ENCODE measurements at regions not wholly inside any gene's neighbourhood (a gene's known extent, or its start where the extent isn't known, plus 50 kb on each side); places are given as distances from the start of the nearest gene placed in this dataset.

DNA sequence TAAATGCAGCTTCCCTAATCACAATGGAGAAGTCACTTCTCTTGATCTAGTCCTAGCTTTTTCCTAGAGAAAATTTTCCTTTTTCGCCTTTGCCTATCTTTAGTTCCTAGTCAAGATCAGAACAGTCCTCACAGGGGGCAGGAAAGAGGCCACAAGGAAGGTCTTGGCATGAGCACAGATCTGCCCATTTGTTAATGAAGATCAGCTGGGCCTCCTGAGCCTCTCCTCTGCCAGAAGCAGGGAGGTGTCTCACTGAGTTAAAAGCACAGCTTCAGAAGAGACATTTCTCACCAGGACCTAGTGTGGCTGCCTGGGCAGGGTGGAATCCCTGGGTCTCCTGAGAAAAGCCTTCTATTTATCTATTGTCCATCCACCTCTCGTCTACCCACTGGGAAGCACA lies 357.8 kb downstream of the TMEM38B start:
- no peak for TF ChIP-seq ELF4 (IDR thresholded peaks at IDR 0.05)
- TF ChIP-seq BHLHE40 (IDR thresholded peaks at IDR 0.05; ENCODE audit: borderline replicate concordance) = no peak
- TF ChIP-seq, protein P1, sequence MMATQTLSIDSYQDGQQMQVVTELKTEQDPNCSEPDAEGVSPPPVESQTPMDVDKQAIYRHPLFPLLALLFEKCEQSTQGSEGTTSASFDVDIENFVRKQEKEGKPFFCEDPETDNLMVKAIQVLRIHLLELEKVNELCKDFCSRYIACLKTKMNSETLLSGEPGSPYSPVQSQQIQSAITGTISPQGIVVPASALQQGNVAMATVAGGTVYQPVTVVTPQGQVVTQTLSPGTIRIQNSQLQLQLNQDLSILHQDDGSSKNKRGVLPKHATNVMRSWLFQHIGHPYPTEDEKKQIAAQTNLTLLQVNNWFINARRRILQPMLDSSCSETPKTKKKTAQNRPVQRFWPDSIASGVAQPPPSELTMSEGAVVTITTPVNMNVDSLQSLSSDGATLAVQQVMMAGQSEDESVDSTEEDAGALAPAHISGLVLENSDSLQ (IDR thresholded peaks at IDR 0.05) = no peak
- TF ChIP-seq LEF1 (IDR thresholded peaks at IDR 0.05; ENCODE audit: borderline replicate concordance) = no peak
- TF ChIP-seq FOXM1 (IDR thresholded peaks at IDR 0.05; ENCODE audit: borderline replicate concordance) = no peak
- no peak for TF ChIP-seq TARDBP (IDR thresholded peaks at IDR 0.05)
- no peak for TF ChIP-seq SUZ12 (IDR thresholded peaks at IDR 0.05)
- no peak for TF ChIP-seq SP1 (IDR thresholded peaks at IDR 0.05)
- no peak for TF ChIP-seq FOXA1 (IDR thresholded peaks at IDR 0.05)
- no peak for TF ChIP-seq NFRKB (IDR thresholded peaks at IDR 0.05)
- TF ChIP-seq HDGF (IDR thresholded peaks at IDR 0.05; ENCODE audit: borderline replicate concordance) = no peak
